Hepatocyte (in vitro differentiated cells): ENCODE measurements at regions not wholly inside any gene's neighbourhood (a gene's known extent, or its start where the extent isn't known, plus 50 kb on each side); places are given as distances from the start of the nearest gene placed in this dataset.

Experiments used
- CTCF ChIP-seq: fragments of 200-600 bp; sonication (generic); IDR thresholded peaks from 2 replicates; pipeline ENCODE4 v1.5.1; 2016; ENCODE audit warnings: antibody characterized with exemption, mild to moderate bottlenecking; ENCODE audit not compliant: poor library complexity
- EZH2 ChIP-seq: fragments of 200-600 bp; sonication (generic); IDR thresholded peaks from 2 replicates; pipeline ENCODE4 v1.6.1; 2016; ENCODE audit warnings: antibody characterized with exemption, mild to moderate bottlenecking, borderline replicate concordance

DNA sequence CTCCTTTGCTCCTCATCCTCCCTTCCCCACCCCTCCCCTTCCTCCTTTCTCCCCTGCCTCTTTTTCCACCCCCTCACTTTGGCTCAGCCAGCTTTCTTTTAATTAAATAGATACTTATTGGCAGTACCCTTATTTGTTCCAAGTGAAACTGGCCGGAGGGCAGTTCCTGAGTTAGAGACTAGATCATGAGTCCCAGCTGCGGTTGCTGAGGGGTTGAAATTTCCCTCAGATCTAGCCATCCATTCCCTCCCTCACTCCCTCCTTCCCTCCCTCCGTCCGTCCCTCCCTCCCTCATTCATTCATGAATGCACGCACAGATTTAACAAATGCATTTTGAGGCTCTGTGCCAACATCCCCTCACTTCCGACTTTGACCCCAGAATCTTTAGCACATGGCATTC, 519.2 kb upstream of the EEF2KMT start:
- TF ChIP-seq CTCF = no peak
- TF ChIP-seq EZH2 = no peak
